ENCODE measurements at regions not wholly inside any gene's neighbourhood (a gene's known extent, or its start where the extent isn't known, plus 50 kb on each side); places are given as distances from the start of the nearest gene placed in this dataset.

- TF ChIP-seq ESRRG (CRISPR knock-in tag; IDR thresholded peaks at IDR 0.05): no peak
- TF ChIP-seq ARNTL (CRISPR knock-in tag; IDR thresholded peaks at IDR 0.05; ENCODE audit: borderline replicate concordance, low read depth): no peak
- TF ChIP-seq ZNF8 (CRISPR knock-in tag; IDR thresholded peaks at IDR 0.05): no peak
- no peak for TF ChIP-seq ZFP30 (CRISPR knock-in tag; IDR thresholded peaks at IDR 0.05)
- no peak for TF ChIP-seq PATZ1 (CRISPR knock-in tag; IDR thresholded peaks at IDR 0.05; ENCODE audit: borderline replicate concordance)
- TF ChIP-seq SNAI2 (CRISPR knock-in tag; IDR thresholded peaks at IDR 0.05): no peak
- TF ChIP-seq, protein P1, sequence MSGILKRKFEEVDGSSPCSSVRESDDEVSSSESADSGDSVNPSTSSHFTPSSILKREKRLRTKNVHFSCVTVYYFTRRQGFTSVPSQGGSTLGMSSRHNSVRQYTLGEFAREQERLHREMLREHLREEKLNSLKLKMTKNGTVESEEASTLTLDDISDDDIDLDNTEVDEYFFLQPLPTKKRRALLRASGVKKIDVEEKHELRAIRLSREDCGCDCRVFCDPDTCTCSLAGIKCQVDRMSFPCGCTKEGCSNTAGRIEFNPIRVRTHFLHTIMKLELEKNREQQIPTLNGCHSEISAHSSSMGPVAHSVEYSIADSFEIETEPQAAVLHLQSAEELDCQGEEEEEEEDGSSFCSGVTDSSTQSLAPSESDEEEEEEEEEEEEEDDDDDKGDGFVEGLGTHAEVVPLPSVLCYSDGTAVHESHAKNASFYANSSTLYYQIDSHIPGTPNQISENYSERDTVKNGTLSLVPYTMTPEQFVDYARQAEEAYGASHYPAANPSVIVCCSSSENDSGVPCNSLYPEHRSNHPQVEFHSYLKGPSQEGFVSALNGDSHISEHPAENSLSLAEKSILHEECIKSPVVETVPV (CRISPR knock-in tag; IDR thresholded peaks at IDR 0.05): no peak
- TF ChIP-seq ZFP3 (CRISPR knock-in tag; IDR thresholded peaks at IDR 0.05): no peak
- TF ChIP-seq TCF4 (CRISPR knock-in tag; IDR thresholded peaks at IDR 0.05; ENCODE audit: borderline replicate concordance): no peak
- no peak for TF ChIP-seq BACH2 (CRISPR knock-in tag; IDR thresholded peaks at IDR 0.05; ENCODE audit: borderline replicate concordance)
- TF ChIP-seq ZC3H10 (CRISPR knock-in tag; IDR thresholded peaks at IDR 0.05): no peak
- TF ChIP-seq, protein P2, sequence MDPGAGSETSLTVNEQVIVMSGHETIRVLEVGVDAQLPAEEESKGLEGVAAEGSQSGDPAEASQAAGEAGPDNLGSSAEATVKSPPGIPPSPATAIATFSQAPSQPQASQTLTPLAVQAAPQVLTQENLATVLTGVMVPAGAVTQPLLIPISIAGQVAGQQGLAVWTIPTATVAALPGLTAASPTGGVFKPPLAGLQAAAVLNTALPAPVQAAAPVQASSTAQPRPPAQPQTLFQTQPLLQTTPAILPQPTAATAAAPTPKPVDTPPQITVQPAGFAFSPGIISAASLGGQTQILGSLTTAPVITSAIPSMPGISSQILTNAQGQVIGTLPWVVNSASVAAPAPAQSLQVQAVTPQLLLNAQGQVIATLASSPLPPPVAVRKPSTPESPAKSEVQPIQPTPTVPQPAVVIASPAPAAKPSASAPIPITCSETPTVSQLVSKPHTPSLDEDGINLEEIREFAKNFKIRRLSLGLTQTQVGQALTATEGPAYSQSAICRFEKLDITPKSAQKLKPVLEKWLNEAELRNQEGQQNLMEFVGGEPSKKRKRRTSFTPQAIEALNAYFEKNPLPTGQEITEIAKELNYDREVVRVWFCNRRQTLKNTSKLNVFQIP (CRISPR knock-in tag; IDR thresholded peaks at IDR 0.05; ENCODE audit: borderline replicate concordance, low read depth): no peak
- TF ChIP-seq CREB5 (CRISPR knock-in tag; IDR thresholded peaks at IDR 0.05; ENCODE audit: low read depth): no peak
Observed at GRCh38 chr5:142244440-142244839, 80.4 kb downstream of the SPRY4 start.

Data from SK-N-SH treated with all-trans-retinoic acid at 6 μM for 48 hours (cell line).